GM19463 (cell line): ENCODE measurements at regions not wholly inside any gene's neighbourhood (a gene's known extent, or its start where the extent isn't known, plus 50 kb on each side); places are given as distances from the start of the nearest gene placed in this dataset.

Source experiments
- ATAC-seq: cut with Tn5 transposase; IDR thresholded peaks from one replicate; pipeline ENCODE4 v1.9.1; 2021; ENCODE audit warnings: mild to moderate bottlenecking, moderate library complexity; ENCODE audit not compliant: unreplicated experiment

- ATAC-seq = no peak
These were observed 530.3 kb upstream of the FAT3 start for GRCh38 chr11:91694331-91694730.

DNA sequence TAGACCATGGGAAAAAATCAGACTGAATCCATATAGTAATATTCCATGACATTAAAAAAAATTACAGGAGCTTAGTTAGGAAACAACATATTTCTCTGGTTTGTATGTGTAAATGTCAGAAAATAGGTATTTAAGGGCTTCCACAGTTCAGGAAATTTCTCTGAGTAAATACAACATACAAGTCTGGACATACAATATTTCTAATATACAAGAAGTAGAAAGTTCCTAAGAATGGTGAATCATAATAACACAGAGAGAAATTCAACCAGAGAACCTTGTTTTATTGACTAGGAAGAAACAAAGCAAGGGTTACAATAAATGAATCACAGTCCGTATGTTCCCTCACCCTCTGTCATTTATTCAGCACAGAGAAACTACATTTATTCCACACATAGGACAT is 532.7 kb upstream of the FAT3 start:
- ATAC-seq = no peak

GRCh38 chr11:91688672-91689071 is 535.9 kb upstream of the FAT3 start:
- ATAC-seq = no peak

DNA sequence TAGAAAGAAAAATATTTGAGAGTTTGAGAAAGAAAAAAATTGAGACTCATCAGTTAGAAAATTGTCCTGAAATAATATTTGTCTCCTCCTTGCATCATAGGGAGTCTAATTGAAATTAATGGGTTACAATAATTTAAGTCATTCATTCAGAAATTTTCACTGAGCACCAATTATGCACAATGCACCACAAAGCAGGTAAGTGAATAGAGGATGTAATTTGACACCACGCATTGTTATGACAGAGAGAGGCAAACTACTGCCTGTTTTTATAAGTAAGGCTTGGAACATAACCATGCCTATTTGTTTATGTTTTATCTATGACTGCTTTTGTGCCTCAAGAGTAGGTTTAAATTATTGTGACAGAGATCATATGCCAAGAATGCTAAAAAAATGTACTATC is 537.9 kb upstream of the FAT3 start:
- ATAC-seq = no peak

GRCh38 chr11:91686281-91686680 is 538.3 kb upstream of the FAT3 start:
- no peak for ATAC-seq

GRCh38 chr11:91673705-91674104 is 550.9 kb upstream of the FAT3 start:
- no peak for ATAC-seq

DNA sequence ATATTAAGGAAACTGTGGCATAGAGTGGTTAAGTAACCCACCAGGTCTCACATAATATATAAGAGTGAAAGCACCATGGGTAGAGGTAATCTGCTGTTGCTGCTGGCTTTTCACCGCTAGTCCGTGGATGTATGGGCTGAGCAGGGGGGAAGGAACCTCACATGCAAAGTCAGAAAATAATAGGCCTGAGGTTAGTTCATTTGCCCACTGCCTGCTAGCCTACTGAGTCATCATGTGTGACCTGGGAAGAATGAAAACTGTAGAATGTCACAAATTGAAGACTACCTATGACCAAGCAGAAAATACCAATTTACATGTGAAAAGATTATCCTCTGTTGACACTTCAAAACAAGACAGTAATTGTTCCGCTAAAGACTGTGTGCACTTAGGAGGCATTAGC is 560.1 kb upstream of the FAT3 start:
- no peak for ATAC-seq

DNA sequence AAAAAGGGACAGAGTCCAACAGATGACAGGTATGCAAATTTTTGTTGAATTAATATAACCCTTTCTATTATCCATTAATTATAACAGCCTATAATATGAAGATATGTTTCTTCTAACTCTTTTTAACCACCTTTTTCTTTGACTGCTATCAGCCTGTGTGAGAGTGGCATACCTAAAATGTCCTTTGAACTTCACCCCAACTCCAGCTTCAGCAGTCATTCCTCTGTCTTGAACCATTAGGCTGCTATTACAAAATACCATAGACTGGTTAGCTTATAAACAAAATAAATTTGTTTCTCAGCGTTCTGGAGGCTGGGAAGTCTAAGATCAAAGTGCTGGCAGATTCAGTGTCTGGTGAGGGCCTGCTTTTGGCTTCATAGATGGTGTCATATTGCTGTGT is 564.6 kb upstream of the FAT3 start:
- ATAC-seq = no peak

- no peak for ATAC-seq
These were observed 569.9 kb upstream of the FAT3 start for GRCh38 chr11:91654686-91655085.

DNA sequence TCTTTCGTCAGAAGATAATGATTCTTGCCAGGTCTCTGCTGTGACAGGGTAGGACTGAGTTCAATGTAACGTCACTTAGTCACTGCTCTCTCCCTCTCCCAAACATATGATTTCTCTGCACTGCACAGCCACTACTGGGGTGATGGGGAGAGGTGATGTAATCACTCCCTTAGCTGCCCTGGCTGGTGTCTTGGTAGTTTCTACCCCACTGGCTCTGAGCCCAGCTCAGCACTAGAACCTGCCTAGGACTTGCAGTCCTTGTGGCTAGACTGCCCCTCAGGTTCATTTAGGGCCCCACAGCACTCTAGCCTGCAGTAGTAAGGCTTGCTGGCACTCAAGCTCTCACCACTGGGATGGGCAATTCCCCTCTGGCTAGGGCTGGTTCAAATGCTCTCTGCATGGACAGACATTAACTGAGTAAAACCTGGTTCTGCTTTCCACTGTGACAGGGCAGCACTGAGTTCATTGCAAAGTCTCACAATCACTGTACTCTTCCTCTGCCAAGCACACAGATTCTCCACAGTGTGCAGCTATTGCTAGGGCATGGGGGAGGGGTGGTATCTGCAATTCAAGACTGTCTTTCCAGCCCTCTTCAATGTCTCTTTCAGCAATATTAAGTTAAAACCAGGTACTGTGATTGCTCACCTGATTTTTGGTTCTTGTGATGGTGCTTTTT is 571.4 kb upstream of the FAT3 start:
- no peak for ATAC-seq

DNA sequence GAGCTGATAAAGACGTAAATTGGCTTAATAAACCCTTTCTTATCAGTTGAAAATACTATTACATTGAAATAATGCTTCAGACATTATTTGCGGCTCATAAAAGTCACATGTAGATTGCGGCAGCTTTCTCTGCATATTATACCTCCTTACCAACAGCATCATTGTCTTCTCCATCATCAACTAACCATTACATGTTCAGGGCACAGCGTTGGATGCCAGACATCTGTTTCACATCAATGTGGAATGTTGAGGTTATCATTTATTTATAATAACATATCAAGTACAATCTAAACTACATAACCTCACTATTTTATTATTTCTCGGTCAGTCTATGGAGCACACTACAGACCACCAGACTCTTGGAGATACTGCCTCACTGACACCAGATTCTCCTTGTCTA is 573.8 kb upstream of the FAT3 start:
- no peak for ATAC-seq

- ATAC-seq = no peak
These were observed 583.5 kb upstream of the FAT3 start for GRCh38 chr11:91641153-91641552.

DNA sequence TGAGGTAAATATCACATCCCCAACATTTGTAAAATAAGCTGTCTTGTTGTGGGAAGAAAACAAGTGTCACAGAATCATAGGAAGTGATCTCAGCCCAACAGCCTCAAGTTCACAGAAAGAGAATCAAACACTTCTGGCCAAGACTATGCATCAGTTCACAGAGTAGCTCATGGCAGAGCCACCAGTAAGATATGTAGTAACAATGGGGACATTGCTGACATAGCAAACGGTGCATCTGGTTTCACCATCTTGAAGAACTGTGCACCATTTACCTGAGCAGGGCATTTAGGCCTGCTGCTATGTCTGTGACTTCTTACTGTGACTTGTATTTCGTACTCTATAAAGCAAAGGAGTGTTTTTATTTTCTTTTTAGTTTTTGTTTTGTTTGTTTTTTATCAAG is 585.3 kb upstream of the FAT3 start:
- no peak for ATAC-seq

- no peak for ATAC-seq
These were observed 593.5 kb upstream of the FAT3 start for GRCh38 chr11:91630916-91631673.

GRCh38 chr11:91625495-91625894 is 599.1 kb upstream of the FAT3 start:
- no peak for ATAC-seq

DNA sequence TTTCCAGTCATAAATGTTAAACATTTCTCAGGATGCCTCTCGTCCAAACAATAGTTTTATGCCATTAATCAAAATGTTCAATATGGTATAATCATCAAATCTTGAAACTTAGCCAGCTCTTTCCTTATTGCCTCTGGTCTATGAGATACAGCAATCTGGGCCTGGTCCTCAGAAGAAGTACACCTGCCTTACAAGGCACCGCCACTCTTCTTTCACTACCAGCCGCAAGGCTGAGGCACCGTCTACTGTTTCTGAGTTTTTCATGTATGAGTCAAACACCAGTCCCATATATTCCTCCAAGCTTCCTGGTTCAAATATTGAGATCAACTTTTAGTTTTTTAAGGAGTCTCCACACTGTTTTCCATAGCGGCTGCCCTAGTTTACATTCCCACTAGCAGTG is 600.6 kb upstream of the FAT3 start:
- ATAC-seq = no peak

DNA sequence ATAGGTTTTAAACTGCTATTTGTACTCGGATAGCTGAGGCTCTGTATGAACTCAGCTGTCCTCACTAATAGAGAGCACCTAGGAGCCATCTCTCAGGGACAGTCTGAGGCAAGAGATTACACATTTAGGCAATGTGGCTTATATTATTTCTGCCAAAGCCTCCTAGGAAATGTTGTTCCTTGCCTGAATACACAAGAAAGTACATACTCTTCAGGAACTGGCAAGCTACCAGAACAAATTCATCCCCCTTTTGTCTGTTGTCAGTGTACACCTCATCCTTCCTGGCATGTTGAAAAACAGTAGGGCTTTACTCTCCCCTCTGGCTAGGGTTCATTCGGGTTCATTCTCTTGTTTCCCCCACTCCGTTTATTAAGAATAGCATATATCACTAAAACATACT is 615.9 kb upstream of the FAT3 start:
- no peak for ATAC-seq

- ATAC-seq = no peak
These were observed 628.5 kb upstream of the FAT3 start for GRCh38 chr11:91596111-91596510.

DNA sequence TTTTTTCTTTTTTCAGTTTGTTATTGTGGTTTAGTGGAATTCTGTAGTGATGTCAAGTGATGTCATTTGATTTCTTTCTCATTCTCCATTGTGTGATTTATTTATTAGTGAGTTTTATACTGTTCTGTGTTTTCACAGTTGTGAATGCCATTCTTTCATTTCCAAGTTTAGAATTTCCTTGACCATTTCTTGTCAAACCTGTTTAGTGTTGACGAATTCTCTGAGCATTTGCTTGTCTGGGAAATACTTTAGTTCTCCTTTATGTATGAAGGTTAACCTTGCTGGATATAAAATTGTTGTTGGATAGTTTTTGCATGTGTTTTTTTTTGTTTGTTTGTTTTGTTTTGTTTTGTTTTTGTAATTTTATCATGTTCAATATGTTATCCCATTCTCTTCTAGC is 633.6 kb upstream of the FAT3 start:
- no peak for ATAC-seq

DNA sequence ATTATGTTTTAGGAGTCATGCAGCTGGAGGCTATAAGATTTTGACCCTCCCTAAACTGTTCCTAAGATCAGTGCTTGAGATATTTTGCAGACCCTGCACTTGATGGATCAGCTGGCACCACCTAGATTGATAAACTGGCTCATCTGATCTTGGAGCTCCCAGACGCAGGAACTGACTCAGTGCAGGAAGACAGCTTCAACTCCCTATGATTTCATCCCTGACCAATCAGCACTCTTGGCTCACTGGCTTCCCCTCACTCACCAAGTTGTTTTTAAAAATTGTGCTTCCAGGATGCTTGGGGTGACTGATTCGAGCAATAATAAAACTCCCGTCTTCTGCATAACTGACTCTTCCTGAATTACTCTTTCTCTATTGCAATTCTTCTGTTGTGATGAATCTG is 637.5 kb upstream of the FAT3 start:
- no peak for ATAC-seq

- no peak for ATAC-seq
These were observed 639.4 kb upstream of the FAT3 start for GRCh38 chr11:91585035-91585801.

GRCh38 chr11:91563176-91563575 is 661.4 kb upstream of the FAT3 start:
- no peak for ATAC-seq
